Prostate gland (tissue), 2 donors: ENCODE measurements at regions not wholly inside any gene's neighbourhood (a gene's known extent, or its start where the extent isn't known, plus 50 kb on each side); places are given as distances from the start of the nearest gene placed in this dataset.

Source experiments
- DNase-seq: peaks from one replicate; pipeline ENCODE4 v3.0.0-alpha.2; 2019; ENCODE audit warnings: low spot score
- H3K27ac ChIP-seq, 2 donors: fragments of 200-600 bp; sonication (generic); 2 replicates each; pipeline ENCODE4 v1.5.1; 2017 to 2019
- H3K27me3 ChIP-seq: fragments of 200-600 bp; sonication (generic); replicated peaks from 2 replicates; pipeline ENCODE4 v1.5.1; 2019; ENCODE audit not compliant: insufficient read depth
- H3K36me3 ChIP-seq, 2 donors: fragments of 200-600 bp; sonication (generic); 1 replicate in 1 of 2; 2 replicates in 1 of 2; pipeline versions ENCODE4 v1.5.1 to v1.8.1; 2017 to 2019
- H3K4me1 ChIP-seq: fragments of 200-600 bp; sonication (generic); replicated peaks from 2 replicates; pipeline ENCODE4 v1.5.1; 2019
- H3K4me3 ChIP-seq, 2 donors: fragments of 200-600 bp; sonication (generic); 2 replicates each; pipeline ENCODE4 v1.5.1; 2017 to 2019
- H3K9me3 ChIP-seq: fragments of 200-600 bp; sonication (generic); 2 replicates; pipeline ENCODE4 v1.5.1; 2017
- CTCF ChIP-seq, 4 experiments: fragments of 200-600 bp in 2 of 4; fragments of 450-650 bp in 2 of 4; sonication (generic) in 2 of 4; IDR thresholded peaks; 1 replicate in 3 of 4; 2 replicates in 1 of 4; pipeline ENCODE4 v1.5.1; 2016 to 2019; ENCODE audit warnings: antibody characterized with exemption in 4 of 4, mild to moderate bottlenecking in 2 of 4, moderate library complexity in 2 of 4
- POLR2A ChIP-seq: fragments of 450-650 bp; IDR thresholded peaks from one replicate; pipeline ENCODE4 v1.6.1; 2016; ENCODE audit warnings: antibody characterized with exemption, mild to moderate bottlenecking
- POLR2AphosphoS5 ChIP-seq: sonication (generic); formaldehyde crosslinking; IDR thresholded peaks from one replicate; pipeline ENCODE4 v1.6.1; 2017; ENCODE audit warnings: antibody characterized with exemption
- WGBS: methylation state at CpG from one replicate; pipeline ENCODE4 v1.1.5; 2018; 5-methylcytosine and 5-hydroxymethylcytosine counted together
- intact Hi-C: fragments of 100-400 bp; cut with DNase I; formaldehyde crosslinking; loops from one replicate; pipeline ENCODE4 v1.14.2; 2022

- Histone ChIP-seq H3K27me3 (no peaks in the 10 kb centered on the region), H3K9me3 (no peaks in the 10 kb centered on the region), H3K27ac (no peak overlapping the region), H3K4me3 (no peak overlapping the region), H3K36me3 (no peaks in the 10 kb centered on the region), H3K4me1 (no peaks in the 10 kb centered on the region)
- TF ChIP-seq POLR2AphosphoS5 (no peak), CTCF (IDR thresholded peaks at IDR 0.05) (no peak), POLR2A (no peak)
- DNase-seq, result no peak
- WGBS, result 70% methylated on average over 7 of the region's 7 CpGs
- intact Hi-C loops, result no loop called here
These were observed 358.4 kb downstream of the CDH26 start for GRCh38 chr20:60316476-60317158.

- WGBS, result 76% methylated on average over 3 of the region's 3 CpGs
- TF ChIP-seq POLR2A, result no peak
- no peak for TF ChIP-seq POLR2AphosphoS5
- no peak for TF ChIP-seq CTCF (IDR thresholded peaks at IDR 0.05)
- no peaks in the 10 kb centered on the region for H3K36me3 ChIP-seq
- no peak overlapping the region for H3K27ac ChIP-seq
- no peak for DNase-seq
- no peaks in the 10 kb centered on the region for H3K9me3 ChIP-seq
- no peaks in the 10 kb centered on the region for H3K27me3 ChIP-seq
- H3K4me3 ChIP-seq, result no peak overlapping the region
- intact Hi-C loops, result no loop called here
- H3K4me1 ChIP-seq, result no peaks in the 10 kb centered on the region
These were observed 359.2 kb downstream of the CDH26 start for GRCh38 chr20:60317401-60317800.

GRCh38 chr20:60321601-60322000 lies 363.4 kb downstream of the CDH26 start:
- no peak for DNase-seq
- no peaks in the 10 kb centered on the region for H3K27me3 ChIP-seq
- no peaks in the 10 kb centered on the region for H3K4me1 ChIP-seq
- no peaks in the 10 kb centered on the region for H3K9me3 ChIP-seq
- no peak overlapping the region for H3K4me3 ChIP-seq
- TF ChIP-seq CTCF (IDR thresholded peaks at IDR 0.05) (no peak), POLR2A (no peak), POLR2AphosphoS5 (no peak)
- intact Hi-C loops, result no loop called here
- WGBS, result 64% methylated on average over 3 of the region's 3 CpGs
- no peaks in the 10 kb centered on the region for H3K36me3 ChIP-seq
- H3K27ac ChIP-seq, result no peak overlapping the region

GRCh38 chr20:60326821-60327220 lies 368.6 kb downstream of the CDH26 start:
- intact Hi-C loops, result no loop called here
- WGBS, result 93% methylated on average over 5 of the region's 5 CpGs
- H3K27me3 ChIP-seq, result no peaks in the 10 kb centered on the region
- no peaks in the 10 kb centered on the region for H3K4me1 ChIP-seq
- TF ChIP-seq CTCF (IDR thresholded peaks at IDR 0.05) (no peak), POLR2A (no peak), POLR2AphosphoS5 (no peak)
- no peak overlapping the region for H3K27ac ChIP-seq
- DNase-seq, result no peak
- H3K9me3 ChIP-seq, result no peaks in the 10 kb centered on the region
- no peak overlapping the region for H3K4me3 ChIP-seq
- H3K36me3 ChIP-seq, result no peaks in the 10 kb centered on the region

GRCh38 chr20:60327971-60328660 lies 369.9 kb downstream of the CDH26 start:
- intact Hi-C loops, result no loop called here
- no peaks in the 10 kb centered on the region for H3K36me3 ChIP-seq
- no peaks in the 10 kb centered on the region for H3K27me3 ChIP-seq
- H3K9me3 ChIP-seq, result no peaks in the 10 kb centered on the region
- H3K4me3 ChIP-seq, result no peak overlapping the region
- WGBS, result 79% methylated on average over 4 of the region's 4 CpGs
- H3K4me1 ChIP-seq, result no peaks in the 10 kb centered on the region
- DNase-seq, result no peak
- TF ChIP-seq CTCF (IDR thresholded peaks at IDR 0.05), result no peak
- TF ChIP-seq POLR2AphosphoS5, result no peak
- TF ChIP-seq POLR2A, result no peak
- no peak overlapping the region for H3K27ac ChIP-seq
